ENCODE measurements at regions not wholly inside any gene's neighbourhood (a gene's known extent, or its start where the extent isn't known, plus 50 kb on each side); places are given as distances from the start of the nearest gene placed in this dataset.
"Not testable (repeated sequence)": the region's sequence is repeated elsewhere in the genome, so short reads cannot be mapped to it uniquely, and the experiment has no call there.

GRCh38 chr1:57532299-57532698 lies 108.4 kb upstream of the DAB1 start:
- H3K9me3 ChIP-seq (ENCODE audit: low read depth): no peaks in the 10 kb centered on the region
- H2AFZ ChIP-seq: no peak overlapping the region
- no peaks in the 10 kb centered on the region for H3K36me3 ChIP-seq (ENCODE audit: low read depth)
- TF ChIP-seq EZH2 (IDR thresholded peaks at IDR 0.05; ENCODE audit: insufficient read depth, poor library complexity, severe bottlenecking) (no peak), EZH2phosphoT487 (IDR thresholded peaks at IDR 0.05; ENCODE audit: insufficient read depth, low read depth) (no peak)
- H3F3A ChIP-seq (ENCODE audit: insufficient read depth): no peaks in the 10 kb centered on the region
- DNase-seq: no peak
- H3K4me3 ChIP-seq: no peak overlapping the region
- no peak overlapping the region for H3K4me2 ChIP-seq (ENCODE audit: unreplicated experiment)
- no peaks in the 10 kb centered on the region for H3K27me3 ChIP-seq (replicated peaks; ENCODE audit: insufficient read depth)
- no peak overlapping the region for H3K9ac ChIP-seq
- 26 to 48% methylated on average over 1 of the region's 1 CpG for WGBS, 2 experiments (ENCODE audit: low coverage in 1 of 2, low lambda C conversion rate in 2 of 2, missing lambda C conversion rate in 2 of 2)
- H3K79me2 ChIP-seq (ENCODE audit: insufficient read depth): no peaks in the 10 kb centered on the region
- no peaks in the 10 kb centered on the region for H3K9me2 ChIP-seq (ENCODE audit: insufficient read depth)
- in situ Hi-C loops (cut with MboI): no loop called here
- no peak overlapping the region for H3K27ac ChIP-seq
- no peaks in the 10 kb centered on the region for H3K4me1 ChIP-seq (ENCODE audit: insufficient read depth)
- H4K20me1 ChIP-seq (ENCODE audit: insufficient read depth): no peaks in the 10 kb centered on the region

- DNase-seq; H3K27me3 ChIP-seq (replicated peaks; ENCODE audit: insufficient read depth); H3K27ac ChIP-seq; H3K4me1 ChIP-seq (ENCODE audit: insufficient read depth); H3K79me2 ChIP-seq (ENCODE audit: insufficient read depth); H3K4me2 ChIP-seq (ENCODE audit: unreplicated experiment); in situ Hi-C loops (cut with MboI); H3K9me3 ChIP-seq (ENCODE audit: low read depth); H4K20me1 ChIP-seq (ENCODE audit: insufficient read depth); H2AFZ ChIP-seq; H3K36me3 ChIP-seq (ENCODE audit: low read depth); H3K4me3 ChIP-seq; H3F3A ChIP-seq (ENCODE audit: insufficient read depth); H3K9ac ChIP-seq; H3K9me2 ChIP-seq (ENCODE audit: insufficient read depth): not testable (repeated sequence)
- 0% methylated on average over 2 of the region's 2 CpGs for WGBS, 2 experiments (ENCODE audit: low coverage in 1 of 2, low lambda C conversion rate in 2 of 2, missing lambda C conversion rate in 2 of 2)
These were observed 107.0 kb upstream of the DAB1 start for GRCh38 chr1:57530911-57531260.

GRCh38 chr1:57530206-57530910 lies 106.5 kb upstream of the DAB1 start:
- H3K27me3 ChIP-seq (replicated peaks; ENCODE audit: insufficient read depth): no peaks in the 10 kb centered on the region
- in situ Hi-C loops (cut with MboI): no loop called here
- H3K9me3 ChIP-seq (ENCODE audit: low read depth): no peaks in the 10 kb centered on the region
- WGBS, 2 experiments (ENCODE audit: low coverage in 1 of 2, low lambda C conversion rate in 2 of 2, missing lambda C conversion rate in 2 of 2): 12 to 17% methylated on average over 3 of the region's 3 CpGs
- no peak overlapping the region for H3K9ac ChIP-seq
- no peaks in the 10 kb centered on the region for H3K4me1 ChIP-seq (ENCODE audit: insufficient read depth)
- TF ChIP-seq EZH2phosphoT487 (IDR thresholded peaks at IDR 0.05; ENCODE audit: insufficient read depth, low read depth) (no peak), EZH2 (IDR thresholded peaks at IDR 0.05; ENCODE audit: insufficient read depth, poor library complexity, severe bottlenecking) (no peak)
- no peak overlapping the region for H3K4me3 ChIP-seq
- no peak overlapping the region for H3K27ac ChIP-seq
- H4K20me1 ChIP-seq (ENCODE audit: insufficient read depth): no peaks in the 10 kb centered on the region
- no peaks in the 10 kb centered on the region for H3K79me2 ChIP-seq (ENCODE audit: insufficient read depth)
- no peak overlapping the region for H3K4me2 ChIP-seq (ENCODE audit: unreplicated experiment)
- no peaks in the 10 kb centered on the region for H3K36me3 ChIP-seq (ENCODE audit: low read depth)
- DNase-seq: no peak
- no peaks in the 10 kb centered on the region for H3F3A ChIP-seq (ENCODE audit: insufficient read depth)
- H3K9me2 ChIP-seq (ENCODE audit: insufficient read depth): no peaks in the 10 kb centered on the region
- H2AFZ ChIP-seq: no peak overlapping the region

- no peaks in the 10 kb centered on the region for H3F3A ChIP-seq (ENCODE audit: insufficient read depth)
- no peaks in the 10 kb centered on the region for H3K9me3 ChIP-seq (ENCODE audit: low read depth)
- no peak for TF ChIP-seq EZH2 (IDR thresholded peaks at IDR 0.05; ENCODE audit: insufficient read depth, poor library complexity, severe bottlenecking)
- no peak for TF ChIP-seq EZH2phosphoT487 (IDR thresholded peaks at IDR 0.05; ENCODE audit: insufficient read depth, low read depth)
- DNase-seq: no peak
- H3K4me1 ChIP-seq (ENCODE audit: insufficient read depth): no peaks in the 10 kb centered on the region
- H4K20me1 ChIP-seq (ENCODE audit: insufficient read depth): no peaks in the 10 kb centered on the region
- no peaks in the 10 kb centered on the region for H3K27me3 ChIP-seq (replicated peaks; ENCODE audit: insufficient read depth)
- no peaks in the 10 kb centered on the region for H3K36me3 ChIP-seq (ENCODE audit: low read depth)
- in situ Hi-C loops (cut with MboI): no loop called here
- H3K4me2 ChIP-seq (ENCODE audit: unreplicated experiment): no peak overlapping the region
- WGBS, 2 experiments (ENCODE audit: low coverage in 1 of 2, low lambda C conversion rate in 2 of 2, missing lambda C conversion rate in 2 of 2): 28% methylated on average over 3 of the region's 3 CpGs
- H2AFZ ChIP-seq: no peak overlapping the region
- H3K9ac ChIP-seq: no peak overlapping the region
- H3K27ac ChIP-seq: no peak overlapping the region
- no peaks in the 10 kb centered on the region for H3K9me2 ChIP-seq (ENCODE audit: insufficient read depth)
- H3K4me3 ChIP-seq: no peak overlapping the region
- H3K79me2 ChIP-seq (ENCODE audit: insufficient read depth): no peaks in the 10 kb centered on the region
These were observed 98.7 kb upstream of the DAB1 start for GRCh38 chr1:57522575-57522974.
